HCT116 (cell line): ENCODE measurements at regions not wholly inside any gene's neighbourhood (a gene's known extent, or its start where the extent isn't known, plus 50 kb on each side); places are given as distances from the start of the nearest gene placed in this dataset.

ENCODE experiments used
- ATAC-seq: fragments of 200-7000 bp; cut with Tn5 transposase; 2 replicates; pipeline ENCODE4 v1.9.1; 2020; ENCODE audit warnings: mild to moderate bottlenecking, moderate library complexity
- BruUV-seq: library from RNA; stranded (reverse); fragments of 400-500 nt; replicated peaks from 2 replicates; lab custom pipeline; 2021; lab: Mats Ljungman, UMichigan
- CTCF ChIA-PET: fragments of 300-600 bp; sonication (Branson Sonifier 250); formaldehyde crosslinking; loops from one replicate; lab custom pipeline; 2021; ENCODE audit warnings: antibody characterized with exemption; lab: Charles Lee
- POLR2A ChIA-PET: fragments of 300-600, 350-600 bp; sonication (Branson Sonifier 250); formaldehyde crosslinking; loops from one replicate; lab custom pipeline; 2021; ENCODE audit warnings: antibody characterized with exemption; lab: Charles Lee
- RAD21 ChIA-PET, 2 experiments: fragments of 300-600 bp; sonication (Branson Sonifier 250); formaldehyde crosslinking; loops; one replicate each; lab custom pipeline; 2023; ENCODE audit warnings: low total read pairs in 2 of 2; ENCODE audit not compliant: uncharacterized antibody in 2 of 2, unreplicated experiment in 2 of 2, low non-redundant PET in 1 of 2; lab: Charles Lee
- DNase-seq: peaks from one replicate; pipeline ENCODE4 v3.0.0-alpha.2; 2010; ENCODE audit warnings: low read depth, low spot score
- H2AFZ ChIP-seq: fragments of 200-600 bp; shearing (Covaris generic), sonication (generic); 2 replicates; pipeline ENCODE4 v1.6.1; 2017; ENCODE audit warnings: low read depth, mixed run types, mixed read lengths, antibody characterized with exemption, low read length; ENCODE audit not compliant: poor library complexity, severe bottlenecking
- H3K27ac ChIP-seq: 2 replicates; pipeline ENCODE4 v1.5.1; 2012; ENCODE audit warnings: low read depth, low read length
- H3K27me3 ChIP-seq: fragments of 200-600 bp; sonication (generic); 2 replicates; pipeline ENCODE4 v1.6.1; 2016; ENCODE audit warnings: mixed run types, low read length, mixed read lengths; ENCODE audit not compliant: insufficient read depth
- H3K36me3 ChIP-seq, 2 experiments: fragments of 200-500 bp in 1 of 2; fragments of 200-600 bp in 1 of 2; sonication (Bioruptor generic) in 1 of 2; sonication (generic) in 1 of 2; 2 replicates each; pipeline versions ENCODE4 v1.5.1 to v1.6.1; 2014 to 2016; ENCODE audit warnings: low read length in 2 of 2, inconsistent platforms in 1 of 2, mixed read lengths in 1 of 2, mixed run types in 1 of 2; ENCODE audit not compliant: insufficient read depth in 2 of 2, control insufficient read depth in 1 of 2
- H3K4me1 ChIP-seq, 2 experiments: fragments of 200-600 bp in 1 of 2; sonication (generic) in 1 of 2; 2 replicates each; pipeline versions ENCODE4 v1.5.1 to v1.6.1; 2012 to 2017; ENCODE audit warnings: low read length in 2 of 2, inconsistent platforms in 1 of 2, mild to moderate bottlenecking in 1 of 2, mixed read lengths in 1 of 2, mixed run types in 1 of 2, moderate library complexity in 1 of 2; ENCODE audit not compliant: insufficient read depth in 2 of 2, control insufficient read depth in 1 of 2
- H3K4me2 ChIP-seq: fragments of 200-600 bp; sonication (generic); 2 replicates; pipeline ENCODE4 v1.6.1; 2017; ENCODE audit warnings: mixed run types, low read length, mixed read lengths
- H3K4me3 ChIP-seq, 2 experiments: fragments of 200-600 bp in 1 of 2; sonication (generic) in 1 of 2; replicated peaks in 1 of 2; 2 replicates each; pipeline ENCODE4 v1.5.1; 2011 to 2016; ENCODE audit warnings: low read length in 2 of 2, control low read depth in 1 of 2, low read depth in 1 of 2, mild to moderate bottlenecking in 1 of 2, mixed read lengths in 1 of 2, mixed run types in 1 of 2
- H3K79me2 ChIP-seq: fragments of 200-600 bp; sonication (generic); 2 replicates; pipeline ENCODE4 v1.6.1; 2017; ENCODE audit warnings: mild to moderate bottlenecking, mixed run types, low read length, moderate library complexity, mixed read lengths; ENCODE audit not compliant: insufficient read depth
- H3K9ac ChIP-seq: fragments of 200-600 bp; sonication (generic); 2 replicates; pipeline ENCODE4 v1.6.1; 2016; ENCODE audit warnings: low read length, mixed read lengths
- H3K9me2 ChIP-seq: fragments of 200-600 bp; sonication (generic), shearing (Covaris generic); 2 replicates; pipeline ENCODE4 v1.6.1; 2017; ENCODE audit warnings: mixed run types, mild to moderate bottlenecking, moderate library complexity; ENCODE audit not compliant: insufficient read depth
- H3K9me3 ChIP-seq, 2 experiments: fragments of 200-500 bp in 1 of 2; fragments of 200-600 bp in 1 of 2; sonication (Bioruptor generic) in 1 of 2; sonication (generic) in 1 of 2; 2 replicates each; pipeline ENCODE4 v1.6.1; 2014 to 2017; ENCODE audit warnings: low read length in 2 of 2, mixed read lengths in 2 of 2, inconsistent platforms in 1 of 2, low read depth in 1 of 2, mild to moderate bottlenecking in 1 of 2, mixed run types in 1 of 2, moderate library complexity in 1 of 2; ENCODE audit not compliant: control insufficient read depth in 1 of 2, insufficient read depth in 1 of 2
- H4K20me1 ChIP-seq: fragments of 200-600 bp; sonication (generic), shearing (Covaris generic); 2 replicates; pipeline ENCODE4 v1.6.1; 2017; ENCODE audit warnings: mixed run types, mild to moderate bottlenecking, moderate library complexity; ENCODE audit not compliant: insufficient read depth
- ATF3 ChIP-seq: IDR thresholded peaks from 2 replicates; pipeline ENCODE4 v1.6.1; 2012
- POLR2A ChIP-seq: IDR thresholded peaks from 2 replicates; pipeline ENCODE4 v1.7.0; 2011; ENCODE audit warnings: borderline replicate concordance; ENCODE audit not compliant: insufficient read depth, insufficient read length; ENCODE audit errors: extremely low read depth
- RAD21 ChIP-seq: IDR thresholded peaks from 2 replicates; pipeline ENCODE4 v1.6.1; 2012; ENCODE audit warnings: low read depth, mild to moderate bottlenecking
- intact Hi-C: fragments of 100-400 bp; cut with micrococcal nuclease; formaldehyde crosslinking; loops from 2 replicates; pipeline ENCODE4 v1.10.0; 2022

- Histone ChIP-seq H3K27ac (no peak overlapping the region), H3K4me1 (no peaks in the 10 kb centered on the region), H3K9ac (no peak overlapping the region), H3K36me3 (no peaks in the 10 kb centered on the region), H3K4me2 (no peak overlapping the region), H2AFZ (no peak overlapping the region), H4K20me1 (no peaks in the 10 kb centered on the region), H3K9me2 (no peaks in the 10 kb centered on the region), H3K27me3 (no peaks in the 10 kb centered on the region), H3K4me3 (no peak overlapping the region), H3K79me2 (no peaks in the 10 kb centered on the region), H3K9me3 (no peaks in the 10 kb centered on the region; a peak in 1 of 4 replicates)
- POLR2A ChIA-PET: no interaction called here
- CTCF ChIA-PET: no interaction called here
- BruUV-seq: no TSS peak
- DNase-seq (no peak), ATAC-seq (no peak)
- TF ChIP-seq POLR2A (no peak), ATF3 (no peak)
- RAD21 ChIA-PET: no interaction called here
- intact Hi-C loops: no loop called here
Observed at GRCh38 chrX:5031792-5032191, 1196.9 kb downstream of the NLGN4X start.

- ChIA-PET RAD21 (no interaction called here), CTCF (no interaction called here)
- ATAC-seq: no peak
Observed at GRCh38 chrX:5015451-5015850, 1213.2 kb downstream of the NLGN4X start.

More at GRCh38 chrX:5015451-5015850, 1213.2 kb downstream of the NLGN4X start:
- Histone ChIP-seq H2AFZ (no peak overlapping the region), H3K36me3 (no peaks in the 10 kb centered on the region), H3K9me3 (no peaks in the 10 kb centered on the region), H3K79me2 (no peaks in the 10 kb centered on the region), H3K27ac (no peak overlapping the region)
- intact Hi-C loops: no loop called here
- BruUV-seq: no TSS peak
- TF ChIP-seq RAD21: no peak
- TF ChIP-seq POLR2A: no peak
- no peak for TF ChIP-seq ATF3
- TF ChIP-seq, all 23 proteins: peak for 0
- Histone ChIP-seq H4K20me1 (no peaks in the 10 kb centered on the region), H3K9ac (no peak overlapping the region), H3K4me3 (no peak overlapping the region), H3K4me1 (no peaks in the 10 kb centered on the region), H3K27me3 (no peaks in the 10 kb centered on the region), H3K4me2 (no peak overlapping the region), H3K9me2 (no peaks in the 10 kb centered on the region)
- DNase-seq: no peak
- POLR2A ChIA-PET: no interaction called here
